Epidermal melanocyte (primary cell): ENCODE measurements at regions not wholly inside any gene's neighbourhood (a gene's known extent, or its start where the extent isn't known, plus 50 kb on each side); places are given as distances from the start of the nearest gene placed in this dataset.

ENCODE experiments used
- DNase-seq: peaks from one replicate; pipeline ENCODE4 v3.0.0; 2011; ENCODE audit warnings: low spot score; ENCODE audit not compliant: insufficient read length

DNA sequence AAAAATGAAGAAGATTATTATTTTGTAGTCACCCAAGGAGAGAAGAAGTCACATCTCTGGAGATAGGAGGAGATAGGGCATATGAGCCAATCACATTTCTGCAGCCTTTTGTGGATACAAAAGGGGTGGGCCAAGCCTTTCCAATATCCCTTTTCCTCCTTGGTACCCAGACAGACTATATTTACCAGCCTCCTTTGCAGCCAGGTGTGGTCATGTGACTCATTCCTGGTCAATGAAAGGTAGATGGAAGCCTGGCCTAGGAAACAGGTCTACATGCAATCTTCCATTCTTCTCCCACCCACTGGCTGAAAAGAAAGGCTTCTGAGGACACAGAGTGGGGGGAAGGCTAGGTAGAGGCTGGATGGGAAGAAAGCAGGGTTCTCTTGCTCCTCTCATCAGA lies 58.1 kb upstream of the ERG start:
- no peak for DNase-seq

DNA sequence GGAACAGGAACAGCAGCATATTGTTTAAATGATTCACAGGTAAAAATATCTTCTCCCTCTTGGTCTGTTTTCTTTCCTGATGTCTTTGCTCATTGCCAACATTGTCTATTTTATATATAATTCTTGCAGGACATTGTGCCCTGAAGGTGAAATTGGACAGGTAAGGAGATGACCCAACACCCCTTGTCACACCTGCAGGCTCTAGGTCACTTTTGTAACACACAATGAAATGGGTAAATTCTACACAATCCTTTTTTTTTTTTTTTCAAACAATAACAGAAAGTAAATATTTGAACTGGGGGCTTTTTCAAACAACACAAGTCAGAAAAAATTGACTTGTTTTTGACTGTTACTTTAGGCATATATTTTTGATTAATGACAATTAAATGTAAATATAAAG lies 62.9 kb upstream of the ERG start:
- DNase-seq, result no peak

DNA sequence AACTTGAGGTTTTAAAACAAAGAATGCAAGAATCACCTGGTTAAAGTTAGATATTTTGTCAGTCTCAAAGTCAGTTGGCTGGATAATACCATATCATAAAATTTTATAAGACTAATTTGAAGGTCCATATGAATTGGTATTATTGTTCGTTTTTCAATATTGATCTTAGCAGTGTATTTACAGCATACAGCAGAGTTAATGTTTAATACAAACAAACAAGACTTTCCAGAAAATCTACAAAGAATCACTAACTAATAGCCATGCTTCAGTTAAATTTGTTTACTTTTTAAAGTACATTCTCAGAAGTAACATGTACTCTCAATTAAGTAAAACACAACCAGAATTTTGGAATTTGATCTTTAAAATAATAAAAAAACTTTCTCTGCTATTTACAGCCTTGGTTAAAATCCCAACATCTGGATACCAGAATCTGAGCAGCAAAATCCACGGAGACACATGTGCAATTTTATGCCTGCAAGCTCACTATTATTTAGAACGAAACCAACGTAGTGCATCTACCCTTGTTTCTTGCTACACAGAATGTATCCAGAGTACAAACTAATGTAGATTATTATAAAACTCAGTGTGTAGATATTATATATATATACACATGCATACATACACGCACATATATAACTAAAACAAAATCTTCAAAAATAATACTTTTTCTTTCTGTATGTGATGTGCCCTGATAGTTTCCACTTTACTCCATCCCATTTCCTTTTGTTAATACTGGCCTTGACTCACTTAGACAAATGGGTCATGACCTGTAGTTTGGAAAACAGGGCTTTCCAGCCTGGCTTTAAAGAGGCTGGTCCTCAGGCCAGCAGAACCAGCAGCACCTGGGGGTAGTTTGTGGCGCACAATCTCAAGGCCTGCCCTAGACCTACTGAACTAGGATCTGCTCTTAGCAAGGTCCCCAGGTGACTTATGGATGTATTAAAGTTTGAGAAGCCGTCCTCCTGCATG lies 63.6 kb upstream of the ERG start:
- DNase-seq, result no peak

DNA sequence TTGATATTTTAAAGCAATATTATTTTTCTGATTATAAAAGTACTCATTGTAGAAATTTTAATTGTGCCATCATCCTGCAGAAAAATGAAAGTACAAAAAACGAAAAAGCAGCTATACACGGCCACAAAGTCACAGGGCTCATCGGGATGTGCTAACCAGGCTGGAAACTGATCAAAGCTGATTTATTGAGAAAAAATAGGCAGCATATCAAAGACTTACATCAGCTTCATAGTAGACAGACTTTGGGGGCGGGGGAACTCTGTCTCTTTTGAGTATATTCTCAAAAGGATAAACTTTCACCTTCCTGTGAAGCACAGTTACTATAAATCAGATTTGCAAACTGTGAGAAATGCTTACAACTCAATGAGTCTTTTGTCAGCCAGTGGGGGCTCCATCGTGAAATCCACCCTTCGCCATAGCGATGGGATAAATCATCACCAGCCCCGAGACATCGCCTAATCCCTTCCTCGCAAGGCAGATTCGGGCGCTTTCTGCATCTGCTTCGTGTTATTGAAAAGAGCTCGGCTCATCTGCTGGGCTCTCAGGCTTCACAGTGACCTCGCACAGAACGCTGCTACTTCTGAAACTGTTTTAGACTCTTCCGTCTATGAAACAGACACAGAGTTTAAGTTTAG lies 69.2 kb upstream of the ERG start:
- DNase-seq, result peak; percentile 33

DNA sequence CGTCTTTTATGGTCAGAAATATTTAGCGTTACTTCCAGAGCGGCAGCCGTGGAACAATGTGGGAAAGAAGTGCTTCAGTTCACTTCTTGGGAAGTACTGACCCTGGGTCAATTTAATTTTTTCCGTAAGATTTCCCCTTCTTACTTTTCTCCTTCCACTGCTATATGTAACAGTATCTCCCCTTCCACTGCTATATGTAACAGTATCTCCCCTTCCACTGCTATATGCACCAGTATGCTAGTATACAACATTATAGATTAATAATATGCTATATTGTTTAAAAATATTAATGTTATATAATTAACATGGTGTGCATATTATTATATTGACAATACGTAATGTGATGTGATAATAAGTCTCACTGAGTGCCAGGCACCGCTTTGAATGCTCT lies 69.7 kb upstream of the ERG start:
- no peak for DNase-seq

DNA sequence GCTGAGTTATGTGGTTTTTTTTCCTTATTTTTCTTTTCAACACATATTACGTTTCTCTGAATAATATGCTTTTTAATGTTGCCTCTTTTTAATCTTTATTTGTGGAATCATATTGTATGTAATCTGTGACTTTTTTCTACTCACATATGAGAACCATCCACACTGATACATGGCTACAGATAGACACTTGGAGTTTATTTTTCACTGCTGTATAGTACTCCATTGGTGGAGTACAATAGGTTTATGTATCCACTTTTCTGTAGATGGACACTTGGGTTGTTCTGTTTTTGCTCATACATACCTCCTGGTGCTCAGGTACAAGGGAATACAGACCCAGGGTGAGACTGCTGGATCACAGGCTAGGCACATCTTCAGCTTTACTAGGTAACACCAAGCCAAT lies 71.5 kb upstream of the ERG start:
- DNase-seq, result no peak

DNA sequence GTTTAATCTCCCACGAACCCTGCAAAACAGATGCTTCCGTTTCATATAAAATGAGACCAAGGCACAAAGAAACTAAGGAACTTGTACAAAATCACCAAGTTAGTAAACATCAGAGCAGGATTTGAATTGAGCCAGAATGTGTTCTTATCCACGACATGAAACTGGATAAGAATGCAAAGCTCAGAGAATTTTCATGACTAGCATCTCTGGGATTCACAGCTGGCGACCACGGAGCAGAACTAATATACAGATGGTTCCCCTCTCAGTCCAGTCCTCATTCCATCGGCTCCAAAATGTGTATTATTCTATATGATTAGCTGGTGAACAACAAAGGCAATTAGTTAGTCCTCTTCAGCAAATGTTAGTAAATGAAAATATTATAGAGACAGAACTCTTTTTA lies 72.3 kb upstream of the ERG start:
- DNase-seq, result no peak

DNA sequence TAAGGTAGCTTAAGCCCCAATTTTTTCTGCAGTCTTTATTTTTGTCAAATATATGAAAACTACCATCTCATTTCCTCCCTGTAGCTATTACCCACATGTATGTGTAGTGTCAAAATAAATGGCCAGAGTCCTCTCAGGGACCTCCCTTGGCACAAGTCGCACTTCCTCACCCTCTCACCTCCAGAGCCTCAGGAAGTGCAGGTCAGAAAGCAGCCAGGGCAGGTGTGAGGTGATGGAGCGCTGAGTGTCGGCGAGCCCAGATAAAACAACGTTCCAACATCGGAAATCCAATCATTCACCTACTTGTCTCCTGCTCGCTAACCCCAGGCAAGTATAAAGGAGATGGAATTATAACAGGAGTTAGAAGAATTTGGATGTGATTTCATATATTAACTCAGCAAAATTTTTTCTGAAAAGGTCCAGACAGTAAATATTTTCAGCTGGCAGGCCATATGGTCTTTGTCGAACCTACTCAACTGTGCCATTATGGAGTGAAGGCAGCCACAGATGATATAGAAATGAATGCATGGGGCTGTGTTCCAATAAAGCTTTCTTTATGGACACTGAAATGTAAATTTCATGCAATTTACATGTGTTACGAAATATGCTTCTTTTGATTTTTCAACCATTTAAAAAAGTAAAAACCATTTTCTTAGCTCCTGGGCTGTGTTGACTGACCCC lies 76.8 kb upstream of the ERG start:
- no peak for DNase-seq

DNA sequence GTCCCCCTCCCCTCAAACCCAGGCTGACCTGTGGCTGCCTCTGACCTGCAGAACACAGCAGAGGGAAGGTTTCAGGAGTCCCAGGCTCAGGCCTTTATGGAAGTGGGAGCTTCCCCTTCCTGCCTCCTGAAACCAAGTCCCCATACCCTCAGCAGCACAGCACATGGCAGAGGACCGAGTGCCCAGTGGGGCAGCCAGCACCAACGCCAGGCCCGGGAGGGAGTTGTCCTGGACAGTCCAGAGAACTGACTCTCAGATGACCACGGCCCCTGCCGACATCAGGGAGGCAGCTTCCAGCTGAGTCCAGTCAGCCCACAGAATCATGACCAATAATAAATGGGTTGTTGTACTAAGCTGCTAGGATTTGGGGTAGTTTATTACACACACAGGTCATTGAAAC lies 79.6 kb upstream of the ERG start:
- no peak for DNase-seq

DNA sequence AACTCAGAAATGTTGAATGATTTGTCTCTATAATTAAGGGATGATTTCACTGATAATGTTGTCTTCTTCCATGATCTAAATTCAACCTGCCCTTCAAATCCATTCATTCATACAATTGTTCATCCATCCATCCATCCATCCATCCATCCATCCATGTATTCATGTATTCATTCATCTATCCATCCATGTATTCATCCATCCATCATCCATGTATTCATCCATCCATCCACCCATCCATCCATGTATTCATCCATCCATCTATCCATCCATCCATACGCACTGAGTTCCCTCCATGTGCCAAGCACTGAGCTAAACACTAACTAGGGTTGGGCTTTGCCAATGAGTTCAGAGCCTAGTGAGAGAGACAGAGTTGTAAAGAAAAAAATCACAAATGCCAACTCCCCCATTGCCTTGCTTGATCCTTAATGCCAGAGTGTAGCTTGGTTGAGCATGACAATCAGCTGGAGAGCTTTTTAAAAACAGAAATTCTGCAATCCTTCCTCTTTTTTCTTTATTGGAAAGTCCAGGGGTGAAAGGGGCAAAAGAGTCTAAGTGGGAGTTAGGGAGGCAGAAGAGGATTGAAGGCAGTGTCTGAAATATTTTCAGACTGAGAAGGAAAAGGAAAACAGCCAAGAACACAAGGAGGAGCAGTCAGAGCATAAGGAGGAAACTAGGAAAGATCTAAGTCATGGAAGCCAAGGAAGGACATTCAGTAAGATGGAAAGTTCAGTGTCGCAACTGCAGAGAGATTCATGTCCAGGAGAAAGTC lies 92.4 kb upstream of the ERG start:
- DNase-seq, result no peak

DNA sequence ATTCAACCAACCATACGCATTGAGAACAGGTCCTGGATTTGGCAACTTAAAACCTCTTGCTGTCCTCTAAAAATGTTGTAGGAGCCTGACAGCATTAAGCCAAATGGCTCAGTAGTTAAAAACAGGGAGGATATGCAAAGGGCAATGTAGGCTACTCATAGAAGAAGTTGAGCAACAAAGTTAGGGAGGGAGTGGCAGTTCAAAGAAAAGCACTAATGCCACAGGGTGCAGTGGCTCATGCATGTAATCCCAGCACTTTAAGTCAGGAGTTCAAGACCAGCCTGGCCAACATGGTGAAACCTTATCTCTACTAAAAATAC lies 92.9 kb upstream of the ERG start:
- no peak for DNase-seq

DNA sequence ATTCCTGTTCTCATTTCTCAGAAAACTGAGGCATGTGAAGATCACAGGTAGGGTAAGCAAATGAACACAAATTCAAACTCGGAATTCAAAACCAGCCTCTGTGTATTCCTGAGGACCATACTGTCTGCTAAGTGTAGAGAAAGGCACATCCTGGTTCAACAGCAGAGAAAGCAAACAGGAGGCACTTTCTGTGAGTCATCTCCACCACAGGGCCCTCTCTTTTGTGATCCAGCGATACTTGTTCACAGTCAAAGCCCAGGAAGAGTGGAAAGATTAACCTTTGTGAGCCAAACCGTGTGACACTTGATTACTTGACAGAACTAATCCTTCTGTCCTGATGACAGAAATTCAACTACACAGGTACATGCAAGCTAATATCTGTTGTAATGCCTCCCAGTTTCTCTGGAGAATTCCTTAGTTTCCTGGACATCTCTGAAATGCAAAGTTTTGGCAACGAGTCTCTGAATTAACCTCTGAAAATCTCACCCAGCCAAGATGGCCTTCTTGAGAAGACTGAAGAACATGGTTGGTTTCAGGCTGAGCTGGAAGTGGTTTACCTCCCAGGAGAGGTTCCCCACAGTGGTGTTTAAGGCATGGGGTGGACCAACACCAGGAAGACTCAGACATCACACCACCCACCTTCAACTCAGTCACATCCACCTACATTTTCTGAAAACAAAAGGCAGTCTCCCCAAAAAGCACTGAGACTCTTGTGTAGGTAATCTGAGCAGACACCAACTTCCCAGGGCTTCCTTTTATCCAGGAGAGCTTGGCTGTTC lies 98.2 kb upstream of the ERG start:
- DNase-seq, result no peak

DNA sequence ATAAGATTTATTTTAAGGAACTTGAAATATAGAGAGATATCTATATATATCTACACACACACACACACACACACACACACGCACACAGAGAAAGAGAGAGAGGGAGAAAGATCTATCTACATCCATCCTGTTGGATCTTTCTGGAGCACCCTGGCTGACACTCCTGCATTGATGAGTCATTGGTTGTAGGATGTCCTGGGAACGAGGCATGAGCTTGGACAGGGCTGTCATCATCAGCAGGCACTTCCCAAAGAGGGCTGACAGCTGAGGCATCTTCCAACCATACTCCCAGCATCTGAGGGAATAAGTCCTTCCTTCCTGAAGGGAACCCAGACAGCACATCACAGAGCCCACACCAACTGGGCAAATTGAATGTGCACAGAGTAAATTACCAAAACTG lies 99.1 kb upstream of the ERG start:
- DNase-seq, result no peak

DNA sequence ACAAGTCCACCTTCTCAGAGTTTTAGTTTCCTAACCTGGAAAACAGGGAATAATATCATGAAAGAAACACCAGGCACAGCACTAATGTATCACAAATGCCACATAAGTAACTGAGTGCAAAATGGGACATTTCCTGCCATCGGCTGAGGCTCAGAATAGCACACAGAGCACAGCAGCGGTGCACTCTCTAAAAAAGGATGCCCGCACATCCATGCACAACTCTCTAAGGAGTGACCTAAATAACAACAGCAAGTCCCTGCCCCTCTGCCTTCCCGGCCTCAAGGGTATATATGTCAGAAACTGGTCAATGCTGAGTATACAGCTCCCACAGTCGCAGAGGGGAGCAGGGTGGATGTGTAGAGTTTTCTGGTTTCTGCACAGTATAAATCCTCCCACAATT lies 100.1 kb upstream of the ERG start:
- DNase-seq, result no peak

DNA sequence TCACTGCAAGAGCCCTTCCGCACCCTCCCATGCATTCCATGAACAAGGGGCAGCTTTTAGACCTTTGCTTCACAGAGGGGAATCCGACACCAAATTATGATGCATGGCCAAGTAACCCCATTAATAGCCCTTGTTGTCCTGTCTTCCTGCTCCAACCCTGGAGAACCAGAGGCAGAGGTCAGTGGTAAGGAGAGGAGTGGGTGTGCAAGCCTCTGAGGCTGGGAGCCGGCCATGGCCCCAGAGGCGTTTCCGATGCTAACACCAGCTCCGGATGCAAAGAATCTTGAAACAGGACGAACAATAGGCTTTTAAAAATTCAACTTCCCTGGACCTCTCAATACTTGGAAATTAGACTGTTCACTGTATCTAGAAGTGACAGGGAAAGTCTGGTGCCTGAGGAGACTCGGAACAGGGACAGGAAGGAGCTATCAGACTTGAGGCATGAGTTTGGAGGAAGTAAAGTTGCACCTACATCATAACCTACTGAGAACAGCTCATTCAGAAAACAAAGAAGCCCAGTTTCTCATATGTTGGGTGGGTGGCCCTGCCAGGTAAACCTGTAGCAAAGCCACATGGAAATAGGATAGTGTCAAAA lies 101.2 kb upstream of the ERG start:
- DNase-seq, result no peak

DNA sequence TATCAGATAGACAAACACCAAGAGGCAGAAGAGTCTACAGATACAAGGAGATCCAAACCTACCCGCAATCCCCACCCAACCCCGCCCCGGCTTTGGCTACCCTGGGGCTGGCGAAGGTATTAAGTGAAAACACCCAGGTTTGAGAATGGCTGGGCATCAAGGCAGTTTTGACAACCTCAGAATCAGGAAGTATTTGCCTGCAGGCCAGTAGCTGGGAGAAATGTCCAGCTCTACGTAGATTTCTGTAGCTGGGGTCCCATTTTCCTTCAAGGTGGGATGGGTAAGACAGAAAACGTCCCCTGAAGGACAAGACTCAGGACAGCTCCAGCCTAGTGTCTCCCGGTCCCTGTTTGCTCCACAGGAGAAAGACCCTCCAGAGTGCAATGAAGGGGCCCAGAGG lies 101.8 kb upstream of the ERG start:
- no peak for DNase-seq

DNA sequence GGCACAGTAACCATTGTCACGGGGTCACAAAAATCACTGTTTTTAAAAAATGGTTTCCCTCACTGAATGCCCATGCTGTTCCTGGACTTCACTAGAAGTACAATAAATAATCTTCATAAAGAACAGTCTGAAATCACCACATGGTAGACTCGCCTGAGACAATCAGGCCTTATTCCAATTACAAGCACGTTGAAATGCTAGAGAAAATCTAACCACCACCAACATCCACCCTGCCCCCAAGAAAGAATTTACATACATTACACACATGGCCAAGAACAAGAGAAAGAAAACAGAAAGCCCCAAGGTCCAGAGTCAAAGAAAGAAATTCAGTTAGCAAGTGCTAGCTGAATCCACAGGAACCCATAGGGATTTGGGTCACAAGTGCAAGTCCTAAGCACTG lies 107.0 kb upstream of the ERG start:
- no peak for DNase-seq

DNA sequence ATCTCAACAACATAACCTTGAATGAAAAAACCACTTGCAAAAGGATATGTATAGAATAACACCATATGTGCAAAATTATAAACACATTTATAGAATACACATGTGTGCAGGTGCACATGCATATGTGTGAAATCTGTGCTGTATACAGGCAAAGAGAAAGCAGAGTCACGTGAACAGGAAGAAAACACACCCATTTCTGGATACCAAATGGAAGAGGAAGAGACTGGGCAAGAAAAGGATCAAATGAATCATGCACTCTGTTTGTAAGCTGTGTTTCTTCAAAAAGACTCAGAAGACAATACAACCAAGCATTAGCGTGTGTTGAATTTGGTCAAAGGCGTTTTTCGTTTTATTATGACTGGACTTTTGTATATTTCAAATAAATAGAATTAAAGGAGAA lies 111.3 kb upstream of the ERG start:
- no peak for DNase-seq

DNA sequence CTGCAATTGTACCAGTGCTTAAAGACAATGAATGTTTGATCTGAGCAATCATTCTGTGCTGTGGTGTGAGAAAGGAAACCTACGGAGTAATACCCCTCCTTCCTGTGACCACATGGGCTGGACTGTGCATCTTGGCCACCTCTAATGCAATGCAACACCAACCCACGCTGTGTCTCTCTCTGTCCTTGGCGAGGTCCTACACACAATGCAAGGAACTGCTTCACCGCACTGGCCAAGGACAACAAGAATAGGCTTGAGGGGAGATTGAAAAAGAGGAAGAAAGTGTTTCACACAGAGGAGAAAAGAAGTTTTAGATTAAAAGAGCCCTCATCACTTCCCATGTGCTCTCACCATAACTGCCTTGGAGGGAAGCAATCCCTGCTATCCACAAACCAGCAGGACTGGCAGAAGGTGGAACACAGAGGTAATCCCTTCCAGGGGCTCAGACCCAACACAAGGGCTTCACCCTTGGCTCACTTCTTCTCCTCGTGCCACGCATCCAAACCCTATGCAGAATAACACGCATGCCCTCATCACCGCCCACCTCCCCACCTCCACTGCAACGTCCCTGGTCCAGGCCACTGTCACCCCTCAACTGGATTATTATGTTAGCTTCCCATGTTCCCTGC lies 112.5 kb upstream of the ERG start:
- DNase-seq, result no peak

DNA sequence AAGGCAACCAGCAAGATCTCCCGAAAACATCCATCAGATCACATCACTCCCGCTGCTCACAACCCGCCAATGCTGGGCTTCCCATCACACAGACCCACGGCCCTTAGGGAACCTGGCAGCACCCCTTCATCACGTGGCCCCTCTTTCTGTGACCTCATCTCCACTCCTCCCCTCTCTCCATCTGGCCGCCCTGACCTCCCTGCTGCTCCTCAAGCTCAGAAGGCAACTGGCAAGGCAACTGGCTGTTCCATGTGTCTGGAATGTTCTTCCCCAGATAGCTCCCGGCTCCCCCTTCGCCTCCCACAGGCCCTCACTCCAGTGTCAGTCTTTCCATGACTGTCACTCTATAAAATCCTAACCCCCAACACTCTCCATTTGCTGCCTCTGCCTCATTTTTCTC lies 113.0 kb upstream of the ERG start:
- DNase-seq, result no peak
